NCI-H524 (cell line): ENCODE measurements at regions not wholly inside any gene's neighbourhood (a gene's known extent, or its start where the extent isn't known, plus 50 kb on each side); places are given as distances from the start of the nearest gene placed in this dataset.

Experiments
- DNase-seq, 2 experiments: peaks; one replicate each; lab custom pipeline; 2025; lab: John Stamatoyannopoulos, UW

DNA sequence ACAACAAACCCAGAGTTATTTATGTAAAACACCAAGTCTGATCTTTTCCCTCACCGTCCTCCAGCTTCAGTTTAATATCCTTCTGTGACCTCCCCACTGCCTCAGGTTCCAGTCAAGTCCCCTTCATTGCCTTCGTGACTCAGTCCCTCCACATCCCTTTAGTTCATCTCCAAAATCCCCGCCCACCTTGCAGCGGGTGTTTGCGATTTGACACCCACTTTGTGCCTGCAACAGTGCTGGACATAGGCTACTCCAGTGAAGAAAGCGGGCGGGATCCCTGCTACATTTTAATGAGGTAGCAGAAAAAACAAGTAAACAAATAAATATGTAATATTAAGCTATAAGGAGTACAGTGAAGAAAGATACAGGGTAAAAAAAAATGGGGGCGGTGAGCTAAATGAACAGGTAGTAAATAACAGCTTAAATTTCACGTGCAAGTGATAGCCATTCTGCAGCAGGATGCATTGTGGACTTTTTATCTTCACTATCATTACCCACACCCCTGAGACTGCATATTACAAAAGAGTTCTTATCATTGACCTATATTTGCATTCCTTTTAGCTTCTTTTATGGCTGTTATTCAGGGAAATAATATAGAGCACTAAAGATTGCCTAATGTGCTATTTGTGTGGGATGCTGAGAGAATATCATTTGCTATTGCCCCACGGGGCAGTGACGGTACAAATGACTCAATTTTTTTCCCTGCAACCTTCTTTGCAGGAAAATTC is 222.8 kb upstream of the NUDT4 start:
- no peak for DNase-seq

DNA sequence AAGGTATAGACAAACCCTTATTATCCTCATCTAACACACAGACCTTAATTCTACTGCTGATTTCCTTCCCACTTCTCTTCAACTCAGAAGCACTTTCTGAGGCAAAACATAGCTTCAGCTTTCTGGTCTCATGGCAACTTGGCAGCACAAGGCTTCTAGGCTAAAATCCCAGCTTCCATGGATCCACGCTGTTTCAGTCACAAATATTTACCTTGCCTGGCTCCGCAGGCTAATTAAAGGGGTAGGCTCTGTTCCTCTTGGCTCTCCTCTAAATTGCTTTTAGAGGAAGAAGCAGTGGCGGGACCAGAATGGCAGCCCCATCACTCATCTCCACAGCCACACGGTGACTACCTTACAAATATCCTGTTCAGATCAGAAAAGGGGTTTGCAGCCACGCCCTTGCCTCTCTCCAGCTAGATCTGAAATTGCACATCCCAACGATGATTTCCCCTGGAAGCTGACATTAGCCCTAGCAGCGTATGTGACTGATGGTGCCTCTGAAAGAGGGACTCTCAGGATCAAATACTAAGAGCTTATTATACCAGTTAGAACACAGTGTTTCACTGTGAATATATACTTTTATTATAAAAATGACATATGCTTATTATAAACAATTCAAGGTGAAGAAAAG is 221.5 kb upstream of the NUDT4 start:
- DNase-seq: no peak

DNA sequence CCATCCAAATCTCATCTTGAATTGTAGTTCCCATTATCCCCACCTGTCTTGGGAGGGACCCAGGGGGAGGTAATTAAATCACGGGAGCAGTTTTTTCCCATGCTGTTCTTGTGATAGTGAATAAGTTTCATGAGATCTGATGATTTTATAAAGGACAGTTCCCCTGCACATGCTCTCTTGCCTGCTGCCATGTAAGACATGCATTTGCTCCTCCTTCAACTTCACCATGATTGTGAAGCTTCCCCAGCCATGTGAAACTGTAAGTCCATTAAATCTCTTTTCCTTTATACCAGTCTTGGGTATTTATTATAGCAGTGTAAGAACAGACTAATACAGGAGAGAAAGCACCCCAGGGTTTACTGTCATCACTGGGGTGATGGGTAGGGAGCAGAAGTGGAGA is 220.4 kb upstream of the NUDT4 start:
- no peak for DNase-seq

DNA sequence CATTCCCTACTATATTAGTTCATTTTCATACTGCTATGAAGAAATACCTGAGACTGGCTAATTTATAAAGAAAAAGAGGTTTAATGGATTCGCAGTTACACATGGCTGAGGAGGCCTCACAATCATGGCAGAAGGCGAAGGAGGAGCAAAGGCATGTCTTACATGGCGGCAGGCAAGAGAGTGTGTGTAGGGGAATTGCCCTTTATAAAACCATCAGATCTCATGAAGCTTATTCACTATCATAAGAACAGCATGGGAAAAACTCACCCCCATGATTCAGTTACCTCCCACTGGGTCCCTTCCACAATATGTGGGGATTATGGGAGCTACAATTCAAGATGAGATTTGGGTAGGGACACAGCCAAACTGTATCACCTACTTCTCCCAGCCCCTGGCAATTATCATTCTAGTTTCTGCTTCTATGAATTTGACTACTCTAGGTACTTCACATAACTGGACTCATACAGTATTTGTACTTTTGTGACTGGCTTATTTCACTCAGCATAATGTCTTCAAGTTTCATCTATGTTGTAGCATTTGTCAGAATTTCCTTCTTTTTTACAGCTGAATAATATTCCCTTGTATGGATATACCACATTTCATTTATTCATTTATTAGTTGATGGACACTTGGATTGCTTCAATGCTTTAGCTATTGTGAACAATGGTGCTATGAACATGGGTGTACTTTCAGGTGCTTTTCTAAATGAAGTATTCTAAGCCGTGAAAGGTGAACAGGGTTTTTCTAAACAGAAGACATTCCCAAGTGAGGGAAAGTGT is 219.5 kb upstream of the NUDT4 start:
- DNase-seq: no peak

DNA sequence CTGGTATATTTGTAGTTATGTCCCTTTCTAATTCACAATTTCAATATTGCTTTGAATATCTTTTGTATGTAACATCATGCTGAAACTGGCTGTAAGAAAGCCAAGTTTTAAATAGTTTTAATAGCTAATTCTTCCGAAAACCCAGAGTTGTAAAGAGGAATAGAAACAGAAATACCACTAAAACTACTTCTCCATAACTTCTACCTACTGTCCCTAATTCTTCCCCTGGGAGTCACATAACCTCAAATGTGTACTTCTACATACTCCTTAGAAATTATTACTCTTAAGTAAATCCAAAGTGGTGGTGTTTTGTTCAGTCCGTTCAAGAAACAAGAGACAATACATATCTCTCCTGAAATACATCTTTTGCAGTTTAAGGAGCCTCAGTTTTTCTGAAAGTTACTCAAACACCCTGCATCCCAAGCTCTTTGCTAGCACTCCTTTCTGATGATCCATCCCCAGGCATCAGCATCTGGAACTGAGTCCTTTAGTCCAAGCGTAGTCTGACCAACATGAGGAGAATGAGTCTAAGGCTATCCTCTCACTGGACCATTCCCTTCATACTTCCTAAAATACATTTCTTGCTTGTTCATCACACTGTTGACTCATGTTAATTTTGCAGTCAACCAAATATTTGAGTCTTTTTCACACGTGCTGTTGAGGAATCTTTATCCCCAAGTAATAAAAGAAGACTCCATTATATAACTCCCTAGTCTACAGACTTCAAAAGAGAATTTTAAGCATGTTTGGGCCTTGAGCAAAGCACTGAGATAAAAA is 214.3 kb upstream of the NUDT4 start:
- no peak for DNase-seq

DNA sequence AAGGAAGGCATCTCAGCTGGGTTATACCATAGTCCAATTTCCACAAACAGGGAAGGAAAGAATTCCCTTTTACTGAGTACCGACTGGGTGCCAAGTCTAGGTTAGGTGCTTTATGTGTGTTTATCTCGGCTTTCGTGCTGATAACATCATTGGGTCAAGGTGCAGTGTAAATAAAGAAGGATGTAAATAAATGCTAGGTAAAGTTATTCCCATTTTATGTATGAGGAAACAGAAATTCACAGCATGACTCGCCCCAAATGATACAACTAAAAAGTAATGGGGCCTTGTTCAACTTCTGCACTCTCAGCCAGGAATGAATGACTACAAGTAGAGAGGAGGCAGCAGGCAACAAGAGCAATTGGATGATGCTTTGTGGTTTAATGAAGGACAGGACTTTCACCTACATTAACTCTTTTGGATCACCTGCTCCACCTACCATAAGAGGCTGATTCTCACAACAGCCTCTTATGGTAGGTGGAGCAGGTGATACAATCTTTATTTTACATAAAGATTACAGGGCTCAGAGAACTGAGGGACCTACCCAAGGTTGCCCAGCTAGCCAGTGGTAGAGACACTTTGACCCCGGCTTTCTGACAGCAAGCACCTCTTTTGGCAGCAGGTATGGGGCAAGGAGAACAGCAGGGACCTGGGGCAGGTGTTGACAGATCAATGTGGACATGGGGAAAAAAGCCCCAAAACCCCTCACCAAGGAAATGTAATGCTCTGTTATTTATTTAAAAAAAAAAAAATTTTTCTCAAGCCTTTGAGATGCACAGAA is 213.4 kb upstream of the NUDT4 start:
- DNase-seq: no peak

DNA sequence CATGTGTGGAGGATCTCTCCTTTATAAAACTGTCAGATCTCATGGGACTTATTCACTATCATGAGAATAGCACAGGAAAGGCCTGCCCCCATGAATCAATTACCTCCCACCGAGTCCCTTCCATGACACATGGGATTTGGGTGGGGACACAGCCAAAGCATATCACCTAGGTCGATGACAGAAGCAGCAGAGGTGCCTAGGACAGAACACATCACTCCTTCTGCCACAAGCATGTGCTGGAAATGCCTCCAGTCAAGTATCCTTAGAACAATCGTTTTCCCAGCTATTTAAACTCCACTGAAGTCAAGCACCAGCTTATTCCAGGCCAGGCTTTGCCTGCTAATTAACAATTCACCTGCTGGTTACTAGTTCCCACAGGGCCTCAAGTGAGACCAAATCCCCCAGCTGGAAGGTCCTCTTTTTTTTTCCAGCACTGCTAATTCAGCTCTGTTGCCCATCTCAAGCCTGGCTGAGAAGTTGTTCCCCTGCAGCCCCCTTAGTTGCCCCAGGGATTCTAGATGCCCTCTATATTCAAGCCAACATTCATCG is 212.3 kb upstream of the NUDT4 start:
- DNase-seq: peak in 1 of 2 experiments; percentile 54

DNA sequence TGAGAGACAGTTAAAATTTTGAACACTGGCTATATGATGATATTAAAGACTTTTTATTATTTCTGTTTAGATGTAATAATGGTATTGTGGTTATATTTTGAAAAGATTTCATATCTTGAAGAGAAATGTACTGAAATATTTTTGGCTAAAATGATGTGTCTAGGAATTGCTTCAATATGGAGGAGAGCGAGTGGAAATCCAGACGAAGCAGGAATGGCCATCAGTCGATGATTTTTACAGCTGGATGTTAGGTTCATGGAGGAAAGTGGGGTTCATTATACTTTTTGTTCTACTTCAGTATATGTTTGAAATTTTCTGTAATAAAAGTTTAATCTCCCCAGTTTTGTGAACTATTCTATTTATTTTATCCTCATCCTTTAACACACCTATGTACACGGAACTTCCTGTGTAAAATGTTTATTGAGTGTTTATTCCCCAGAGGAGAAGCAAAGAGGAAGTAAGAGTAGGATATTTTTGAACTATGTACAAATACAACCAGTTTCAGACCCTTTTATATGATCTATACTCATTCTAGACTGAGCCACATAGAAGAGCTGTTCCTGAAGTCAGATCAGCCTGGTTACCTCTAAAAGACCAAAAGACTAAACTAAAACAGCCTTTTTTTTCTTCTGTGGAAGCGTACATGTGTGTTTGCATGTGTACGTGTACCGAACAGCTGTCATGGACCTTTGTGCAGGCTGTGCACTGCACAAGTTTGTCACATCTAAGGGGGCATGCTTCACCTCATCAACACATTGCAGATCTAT is 211.0 kb upstream of the NUDT4 start:
- DNase-seq: no peak

DNA sequence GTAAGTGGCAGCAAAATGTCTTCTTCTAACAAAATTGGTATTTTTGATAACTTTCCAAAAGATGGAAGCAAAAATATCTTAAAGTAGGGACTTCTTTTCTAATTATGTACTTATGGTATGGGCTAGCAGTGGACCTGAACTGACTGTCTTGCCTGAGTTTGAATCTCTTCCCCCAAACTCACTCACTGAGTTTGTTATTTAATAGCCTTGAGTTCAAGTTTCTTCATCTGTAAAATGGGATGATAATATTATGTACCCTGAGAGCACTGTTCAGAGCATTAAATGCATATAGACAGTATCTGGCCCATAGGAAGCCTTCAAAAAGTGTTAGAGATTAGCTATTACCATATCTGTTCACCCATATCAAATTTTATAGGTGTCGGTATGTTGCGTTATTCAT is 210.4 kb upstream of the NUDT4 start:
- no peak for DNase-seq

DNA sequence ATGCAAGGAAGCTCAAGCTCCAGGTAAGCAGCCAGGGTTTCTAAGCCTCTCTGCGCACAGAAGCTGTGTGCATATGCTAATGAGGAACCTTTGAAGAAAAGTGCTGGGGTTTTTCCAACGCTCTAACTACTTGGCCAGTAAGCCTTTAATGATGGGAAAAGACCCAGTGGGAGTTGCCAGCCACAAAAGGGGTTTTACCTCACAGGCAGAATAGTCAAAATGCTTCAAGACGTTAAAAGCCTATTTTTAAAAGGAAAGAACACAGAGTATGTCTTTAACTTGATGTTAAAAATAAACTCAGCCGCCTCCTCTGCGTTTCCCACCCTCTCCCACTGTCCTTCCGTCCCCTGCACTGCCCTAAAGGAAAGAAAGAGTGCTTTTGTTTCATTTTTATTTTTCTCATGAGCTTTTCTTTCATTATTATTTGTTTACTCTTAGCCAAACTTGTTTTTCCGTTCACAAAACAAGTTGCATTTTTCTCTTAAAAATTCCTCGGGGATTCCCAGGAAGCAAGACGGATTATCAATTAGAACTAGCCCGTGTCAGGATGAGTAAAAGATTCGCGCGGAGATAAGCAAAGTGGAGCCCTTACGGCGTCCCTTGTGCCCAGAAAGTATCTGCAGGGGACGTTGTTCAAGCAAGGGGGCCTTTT is 209.8 kb upstream of the NUDT4 start:
- DNase-seq: peak in 1 of 2 experiments; percentile 38

DNA sequence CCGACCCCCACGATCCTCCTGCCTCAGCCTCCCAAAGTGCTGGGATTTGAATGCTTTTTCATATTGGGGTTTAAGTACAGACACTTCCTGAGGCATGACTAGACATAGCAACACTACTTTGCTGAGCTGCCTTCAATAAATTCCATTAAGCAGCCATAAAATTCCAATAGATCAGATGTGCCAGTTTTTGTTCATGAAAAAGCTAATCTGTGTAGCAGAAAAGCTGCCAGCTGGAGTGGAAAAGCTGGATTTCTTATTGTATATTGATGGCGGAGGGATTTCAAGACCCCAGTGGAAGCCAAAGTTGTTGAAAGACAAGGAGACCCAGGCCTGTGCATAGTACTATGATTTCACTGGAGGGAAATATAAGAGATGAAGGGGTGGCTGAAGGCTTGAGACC is 209.0 kb upstream of the NUDT4 start:
- no peak for DNase-seq

DNA sequence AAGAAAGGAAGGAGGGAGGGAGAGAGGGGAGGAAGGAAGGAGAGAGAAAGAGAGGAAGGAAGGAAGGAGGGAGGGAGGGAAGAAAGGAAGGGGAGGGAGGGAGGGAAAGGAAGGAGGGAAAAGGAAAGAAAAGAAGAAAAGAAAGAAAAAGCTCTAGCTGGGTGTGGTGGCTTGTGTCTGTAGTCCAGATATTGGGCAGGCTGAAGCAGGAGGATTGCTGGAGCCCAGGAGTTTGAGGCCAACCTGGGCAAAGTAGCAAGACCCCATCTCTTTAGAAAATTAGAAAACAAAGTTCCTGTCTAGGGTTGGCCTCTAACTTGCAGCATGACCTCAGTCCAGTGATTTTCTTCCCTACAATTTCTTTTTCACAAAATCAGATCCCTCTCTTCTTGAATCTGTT is 208.2 kb upstream of the NUDT4 start:
- DNase-seq: no peak

DNA sequence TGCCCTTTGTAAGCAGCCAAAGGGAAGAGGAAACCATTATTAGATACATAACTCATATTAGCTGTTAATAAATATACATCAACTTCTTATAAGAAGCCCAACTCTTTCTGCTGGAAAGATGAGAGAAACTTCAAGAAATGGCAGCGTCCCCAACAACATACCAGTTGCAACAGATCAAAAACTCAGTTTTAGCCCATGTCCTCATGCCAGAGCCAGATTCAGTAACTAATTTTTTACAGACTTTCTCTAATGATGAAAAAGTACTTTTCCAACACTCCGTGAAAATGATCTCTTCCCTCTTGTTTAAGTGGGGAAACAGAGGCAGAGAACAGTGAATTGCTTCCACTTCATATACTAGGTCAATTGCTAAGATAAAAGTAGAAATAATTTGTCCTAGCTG is 206.8 kb upstream of the NUDT4 start:
- DNase-seq: no peak

DNA sequence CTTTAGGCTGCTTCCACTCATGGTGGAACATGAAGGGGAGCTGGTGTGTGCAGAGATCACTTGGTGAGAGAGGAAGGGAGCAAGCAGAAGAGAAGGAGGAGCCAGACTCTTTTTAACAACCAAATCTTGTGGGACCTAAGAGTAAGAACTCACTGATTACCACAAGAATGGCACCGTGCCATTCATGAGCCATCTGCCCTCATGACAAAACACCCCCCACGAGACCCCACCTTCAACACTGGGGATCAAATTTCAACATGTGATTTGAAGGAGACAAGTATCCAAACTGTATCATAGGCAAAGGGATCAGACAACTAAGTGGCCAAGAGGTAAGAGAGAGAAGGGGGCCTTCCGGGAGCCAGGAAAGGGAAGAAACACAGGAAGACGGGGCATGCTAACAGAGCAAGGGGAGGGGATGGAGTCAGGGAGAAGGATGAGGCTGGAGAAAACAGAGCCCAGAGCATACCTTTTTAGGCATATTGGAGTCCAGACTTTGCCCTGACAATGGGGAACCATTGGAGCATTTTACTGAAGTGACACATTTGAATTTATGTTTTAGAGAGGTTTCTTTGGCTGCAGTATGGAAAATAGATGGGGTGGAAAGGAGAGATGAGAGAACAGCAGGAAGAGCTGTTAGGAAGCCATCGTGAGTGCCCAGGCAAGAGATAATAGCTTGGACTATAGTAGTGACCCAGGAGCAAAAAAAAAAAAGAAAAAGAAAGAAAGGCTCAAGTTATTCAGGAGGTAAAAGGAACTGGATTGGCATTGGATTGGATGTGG is 204.4 kb upstream of the NUDT4 start:
- peak; percentile 77 to 94 for DNase-seq

DNA sequence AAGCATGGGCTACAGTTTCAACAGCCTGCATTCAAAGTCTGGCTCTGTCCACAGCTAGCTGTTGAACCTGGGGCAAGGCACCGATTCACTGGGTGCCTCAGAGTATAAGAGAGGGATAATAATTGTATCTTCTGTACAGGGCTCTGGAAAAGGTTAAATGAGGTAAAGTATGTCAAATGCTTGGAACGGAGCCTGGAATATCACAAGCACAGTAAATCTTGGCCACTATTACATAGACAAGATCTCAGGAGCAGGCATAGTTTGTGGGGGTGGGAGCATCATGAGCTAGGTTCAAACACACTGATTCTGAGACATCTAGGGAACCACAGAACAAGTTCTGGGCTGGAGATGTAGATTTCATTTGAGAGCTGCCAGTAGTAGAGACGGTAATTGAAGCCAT is 203.7 kb upstream of the NUDT4 start:
- DNase-seq: no peak

DNA sequence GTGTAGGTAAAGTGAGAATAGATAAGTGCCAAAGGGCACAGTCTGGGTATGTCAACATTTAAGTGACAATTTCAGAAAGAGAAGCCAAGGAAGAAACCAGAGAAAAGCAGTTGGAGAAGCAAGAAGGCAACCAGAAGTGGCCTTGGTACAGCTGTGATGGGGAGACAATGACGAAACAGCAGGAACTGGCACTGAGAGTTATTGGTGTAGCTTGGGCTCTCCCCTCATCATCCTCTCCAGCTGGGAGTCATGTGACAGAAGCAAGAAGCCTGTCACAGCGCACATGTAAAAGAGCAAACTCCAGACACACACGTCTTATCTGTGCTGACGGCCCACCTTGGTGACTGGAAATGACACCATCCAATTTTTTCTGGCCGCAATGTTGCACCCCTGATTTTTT is 203.3 kb upstream of the NUDT4 start:
- DNase-seq: no peak

DNA sequence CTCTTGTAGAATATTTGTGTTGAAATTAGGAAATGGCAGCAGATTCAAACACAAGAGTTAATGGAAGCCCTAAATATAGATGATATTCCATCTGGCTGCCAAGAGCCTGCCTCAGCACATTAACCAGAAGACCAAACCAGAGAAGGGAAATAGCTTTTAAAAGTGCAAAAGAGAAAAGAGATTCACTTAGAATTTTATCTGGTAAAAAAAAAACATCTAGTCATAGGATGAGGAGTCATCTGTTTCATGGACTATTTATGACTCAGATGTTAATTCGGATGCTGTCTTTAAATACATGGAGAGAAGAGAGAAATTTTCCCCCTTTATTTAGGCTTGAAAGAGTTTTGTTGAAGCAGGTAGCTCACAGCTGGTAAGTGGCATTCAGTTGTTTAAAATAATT is 201.6 kb upstream of the NUDT4 start:
- DNase-seq: no peak

DNA sequence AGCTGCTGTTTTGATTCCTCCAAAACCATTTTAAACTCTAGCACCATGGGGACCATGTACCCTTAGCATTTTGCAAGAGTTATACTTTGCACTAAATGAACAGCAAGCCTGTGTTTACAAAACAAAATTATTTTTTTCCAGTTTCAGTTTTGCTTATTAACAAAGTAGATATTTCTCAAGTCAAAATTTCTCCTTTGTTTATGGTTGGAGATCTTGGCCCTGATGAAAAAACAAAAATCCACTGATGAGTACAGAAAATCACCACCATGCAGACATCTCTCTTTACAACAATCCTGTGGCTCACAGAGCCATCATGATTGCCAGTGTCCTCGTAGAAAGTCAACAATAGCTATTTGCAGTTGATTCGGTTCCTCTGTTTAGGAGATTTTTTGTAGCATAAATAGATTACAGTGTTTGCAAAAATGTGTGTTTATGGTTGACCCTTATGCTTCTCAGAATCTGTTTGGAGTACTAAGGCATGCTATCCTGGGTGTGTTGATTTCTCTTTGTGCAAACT is 201.1 kb upstream of the NUDT4 start:
- no peak for DNase-seq
